DND-41 (cell line): ENCODE measurements at regions not wholly inside any gene's neighbourhood (a gene's known extent, or its start where the extent isn't known, plus 50 kb on each side); places are given as distances from the start of the nearest gene placed in this dataset.

ENCODE experiments used
- ATAC-seq: fragments of 200-7000 bp; cut with Tn5 transposase; 3 replicates; pipeline ENCODE4 v1.9.1; 2021; ENCODE audit warnings: low read depth; ENCODE audit not compliant: insufficient read depth
- DNase-seq: peaks from one replicate; pipeline ENCODE4 v3.0.0-alpha.2; 2020
- H2AFZ ChIP-seq: 2 replicates; pipeline ENCODE4 v1.6.0; 2012; ENCODE audit warnings: low read depth, low read length
- H3K27ac ChIP-seq: 2 replicates; pipeline ENCODE4 v1.5.1; 2012; ENCODE audit warnings: low read length, inconsistent platforms
- H3K27me3 ChIP-seq: fragments of 200-600 bp; sonication (generic); 2 replicates; pipeline ENCODE4 v1.6.0; 2012; ENCODE audit warnings: low read length, mild to moderate bottlenecking, inconsistent platforms; ENCODE audit not compliant: insufficient read depth, poor library complexity
- H3K36me3 ChIP-seq: 2 replicates; pipeline ENCODE4 v1.5.1; 2012; ENCODE audit warnings: low read length, inconsistent platforms; ENCODE audit not compliant: insufficient read depth
- H3K4me1 ChIP-seq: 2 replicates; pipeline ENCODE4 v1.5.1; 2012; ENCODE audit warnings: mild to moderate bottlenecking, low read length; ENCODE audit not compliant: insufficient read depth
- H3K4me2 ChIP-seq: 2 replicates; pipeline ENCODE4 v1.6.0; 2012; ENCODE audit warnings: mild to moderate bottlenecking, moderate library complexity, low read length, inconsistent platforms; ENCODE audit not compliant: insufficient read depth
- H3K4me3 ChIP-seq, 2 experiments: fragments of 200-600 bp in 1 of 2; shearing (Covaris generic) in 1 of 2; 2 replicates each; pipeline ENCODE4 v1.5.1; 2012 to 2016; ENCODE audit warnings: inconsistent platforms in 2 of 2, low read length in 2 of 2, mild to moderate bottlenecking in 2 of 2, low read depth in 1 of 2, moderate library complexity in 1 of 2
- H3K79me2 ChIP-seq: 2 replicates; pipeline ENCODE4 v1.6.0; 2012; ENCODE audit warnings: low read length, inconsistent platforms; ENCODE audit not compliant: insufficient read depth
- H3K9ac ChIP-seq: 2 replicates; pipeline ENCODE4 v1.6.0; 2012; ENCODE audit warnings: low read depth, mild to moderate bottlenecking, inconsistent platforms, low read length, moderate library complexity
- H3K9me3 ChIP-seq: 2 replicates; pipeline ENCODE4 v1.5.1; 2012; ENCODE audit warnings: low read length, moderate library complexity, mild to moderate bottlenecking, inconsistent platforms; ENCODE audit not compliant: insufficient read depth, severe bottlenecking
- H4K20me1 ChIP-seq: 2 replicates; pipeline ENCODE4 v1.6.0; 2012; ENCODE audit warnings: low read length; ENCODE audit not compliant: insufficient read depth
- CTCF ChIP-seq: IDR thresholded peaks from 2 replicates; pipeline ENCODE4 v1.5.1; 2012; ENCODE audit warnings: borderline replicate concordance, low read length, moderate library complexity, mild to moderate bottlenecking; ENCODE audit not compliant: poor library complexity, severe bottlenecking; ENCODE audit errors: extremely low read depth
- EZH2 ChIP-seq: IDR thresholded peaks from 3 replicates; pipeline ENCODE4 v1.6.1; 2012; ENCODE audit warnings: borderline replicate concordance, low read depth, mild to moderate bottlenecking, moderate library complexity, low read length, inconsistent platforms; ENCODE audit not compliant: severe bottlenecking

GRCh38 chr5:106862450-106863193 is 808.1 kb downstream of the EFNA5 start:
- peaks cover 34% of the 10 kb centered on the region for H3K4me1 ChIP-seq
- no peak overlapping the region for H2AFZ ChIP-seq
- DNase-seq (peak; percentile 45), ATAC-seq (peak; percentile 66)
- H3K27me3 ChIP-seq: no peaks in the 10 kb centered on the region
- no peaks in the 10 kb centered on the region for H3K36me3 ChIP-seq
- H3K79me2 ChIP-seq: no peaks in the 10 kb centered on the region
- TF ChIP-seq CTCF (no peak), EZH2 (no peak)
- no peak overlapping the region for H3K9ac ChIP-seq
- no peak overlapping the region for H3K4me3 ChIP-seq
- no peaks in the 10 kb centered on the region for H4K20me1 ChIP-seq
- no peaks in the 10 kb centered on the region for H3K9me3 ChIP-seq
- no peak overlapping the region for H3K4me2 ChIP-seq
- H3K27ac ChIP-seq: no peak overlapping the region

GRCh38 chr5:106860398-106861044 is 810.2 kb downstream of the EFNA5 start:
- Histone ChIP-seq H3K27me3 (no peaks in the 10 kb centered on the region), H4K20me1 (no peaks in the 10 kb centered on the region), H3K79me2 (no peaks in the 10 kb centered on the region), H2AFZ (no peak overlapping the region), H3K4me2 (no peak overlapping the region), H3K4me1 (peaks cover 26% of the 10 kb centered on the region), H3K9ac (no peak overlapping the region), H3K9me3 (no peaks in the 10 kb centered on the region), H3K27ac (no peak overlapping the region), H3K4me3 (no peak overlapping the region), H3K36me3 (no peaks in the 10 kb centered on the region)
- DNase-seq: no peak
- TF ChIP-seq CTCF (no peak), EZH2 (no peak)
- ATAC-seq: no peak

GRCh38 chr5:106858616-106859015 is 812.1 kb downstream of the EFNA5 start:
- Histone ChIP-seq H3K4me2 (no peak overlapping the region), H3K4me3 (no peak overlapping the region), H3K79me2 (no peaks in the 10 kb centered on the region), H3K4me1 (peaks cover 17% of the 10 kb centered on the region), H3K9me3 (no peaks in the 10 kb centered on the region), H3K27me3 (no peaks in the 10 kb centered on the region), H4K20me1 (no peaks in the 10 kb centered on the region), H2AFZ (no peak overlapping the region), H3K9ac (no peak overlapping the region), H3K36me3 (no peaks in the 10 kb centered on the region), H3K27ac (no peak overlapping the region)
- no peak for DNase-seq
- no peak for ATAC-seq
- TF ChIP-seq EZH2 (no peak), CTCF (no peak)
